ENCODE measurements at regions not wholly inside any gene's neighbourhood (a gene's known extent, or its start where the extent isn't known, plus 50 kb on each side); places are given as distances from the start of the nearest gene placed in this dataset.

- TF ChIP-seq CTCF (conservative IDR thresholded peaks at IDR 0.05; ENCODE audit: low read depth, low read length) = no peak
- no peak for TF ChIP-seq EZH2 (IDR thresholded peaks at IDR 0.05; ENCODE audit: borderline replicate concordance, low read depth, low read length, poor library complexity, severe bottlenecking)
These were observed 118.1 kb upstream of the ZNF366 start for GRCh38 chr5:72625332-72625731.
